Stimulated activated CD8-positive, alpha-beta memory T cell treated with anti-CD3 and anti-CD28 coated beads, Interleukin-12 subunit alpha, Interleukin-12 subunit beta, amount 100 ng/mL, for 24 hours (primary cell): ENCODE measurements at regions not wholly inside any gene's neighbourhood (a gene's known extent, or its start where the extent isn't known, plus 50 kb on each side); places are given as distances from the start of the nearest gene placed in this dataset.
"Not testable (repeated sequence)": the region's sequence is repeated elsewhere in the genome, so short reads cannot be mapped to it uniquely, and the experiment has no call there.

ENCODE experiments used
- DNase-seq: peaks from one replicate; pipeline ENCODE4 v3.0.0-alpha.2; 2020; ENCODE audit errors: extremely low read depth

- no peak for DNase-seq
Measured at GRCh38 chr12:107497231-107497630, 188.4 kb upstream of the PWP1 start.

- DNase-seq: no peak
Measured at GRCh38 chr12:107500307-107500706, 185.3 kb upstream of the PWP1 start.

GRCh38 chr12:107501681-107502080, 183.9 kb upstream of the PWP1 start:
- no peak for DNase-seq

- no peak for DNase-seq
Measured at GRCh38 chr12:107503129-107503855, 182.3 kb upstream of the PWP1 start.

GRCh38 chr12:107503887-107504885, 181.4 kb upstream of the PWP1 start:
- no peak for DNase-seq

- no peak for DNase-seq
Measured at GRCh38 chr12:107509421-107509820, 176.2 kb upstream of the PWP1 start.

GRCh38 chr12:107510211-107510610, 175.4 kb upstream of the PWP1 start:
- DNase-seq: no peak

- DNase-seq: no peak
Measured at GRCh38 chr12:107511292-107511691, 174.3 kb upstream of the PWP1 start.

GRCh38 chr12:107512391-107512790, 173.2 kb upstream of the PWP1 start:
- DNase-seq: no peak

GRCh38 chr12:107513184-107513583, 172.4 kb upstream of the PWP1 start:
- DNase-seq: no peak

GRCh38 chr12:107513636-107514400, 171.8 kb upstream of the PWP1 start:
- DNase-seq: no peak

GRCh38 chr12:107514887-107515445, 170.6 kb upstream of the PWP1 start:
- no peak for DNase-seq

GRCh38 chr12:107515446-107515958, 170.1 kb upstream of the PWP1 start:
- no peak for DNase-seq

- not testable (repeated sequence) for DNase-seq
Measured at GRCh38 chr12:107517816-107518215, 167.8 kb upstream of the PWP1 start.

- DNase-seq: no peak
Measured at GRCh38 chr12:107518868-107519267, 166.7 kb upstream of the PWP1 start.

GRCh38 chr12:107519906-107520859, 165.4 kb upstream of the PWP1 start:
- DNase-seq: no peak

GRCh38 chr12:107521826-107522355, 163.7 kb upstream of the PWP1 start:
- DNase-seq: no peak

- no peak for DNase-seq
Measured at GRCh38 chr12:107522692-107523477, 162.7 kb upstream of the PWP1 start.
